ENCODE measurements at regions not wholly inside any gene's neighbourhood (a gene's known extent, or its start where the extent isn't known, plus 50 kb on each side); places are given as distances from the start of the nearest gene placed in this dataset.

GRCh38 chr1:242634732-242635131 lies 110.2 kb upstream of the PLD5 start:
- TF ChIP-seq, protein P1, sequence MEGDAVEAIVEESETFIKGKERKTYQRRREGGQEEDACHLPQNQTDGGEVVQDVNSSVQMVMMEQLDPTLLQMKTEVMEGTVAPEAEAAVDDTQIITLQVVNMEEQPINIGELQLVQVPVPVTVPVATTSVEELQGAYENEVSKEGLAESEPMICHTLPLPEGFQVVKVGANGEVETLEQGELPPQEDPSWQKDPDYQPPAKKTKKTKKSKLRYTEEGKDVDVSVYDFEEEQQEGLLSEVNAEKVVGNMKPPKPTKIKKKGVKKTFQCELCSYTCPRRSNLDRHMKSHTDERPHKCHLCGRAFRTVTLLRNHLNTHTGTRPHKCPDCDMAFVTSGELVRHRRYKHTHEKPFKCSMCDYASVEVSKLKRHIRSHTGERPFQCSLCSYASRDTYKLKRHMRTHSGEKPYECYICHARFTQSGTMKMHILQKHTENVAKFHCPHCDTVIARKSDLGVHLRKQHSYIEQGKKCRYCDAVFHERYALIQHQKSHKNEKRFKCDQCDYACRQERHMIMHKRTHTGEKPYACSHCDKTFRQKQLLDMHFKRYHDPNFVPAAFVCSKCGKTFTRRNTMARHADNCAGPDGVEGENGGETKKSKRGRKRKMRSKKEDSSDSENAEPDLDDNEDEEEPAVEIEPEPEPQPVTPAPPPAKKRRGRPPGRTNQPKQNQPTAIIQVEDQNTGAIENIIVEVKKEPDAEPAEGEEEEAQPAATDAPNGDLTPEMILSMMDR (IDR thresholded peaks at IDR 0.05) = no peak
- TF ChIP-seq EP300 (IDR thresholded peaks at IDR 0.05) = no peak
- no peak for TF ChIP-seq POLR2A (IDR thresholded peaks at IDR 0.05)

Measured in upper lobe of left lung (tissue), 4 donors.